ENCODE measurements at regions not wholly inside any gene's neighbourhood (a gene's known extent, or its start where the extent isn't known, plus 50 kb on each side); places are given as distances from the start of the nearest gene placed in this dataset.

- no peak for TF ChIP-seq CTCF (IDR thresholded peaks at IDR 0.05; ENCODE audit: control insufficient read depth, insufficient read depth, low read depth, low read length, missing control alignments)
- no peak overlapping the region for H3K4me3 ChIP-seq (ENCODE audit: control insufficient read depth, low read depth, low read length)
- peak; percentile 66 for DNase-seq (ENCODE audit: low read depth)
Measured at GRCh38 chr17:15121426-15121825, 143.7 kb downstream of the PMP22 start.

GRCh38 chr17:15119968-15120367 lies 145.2 kb downstream of the PMP22 start:
- no peak overlapping the region for H3K4me3 ChIP-seq (ENCODE audit: control insufficient read depth, low read depth, low read length)
- peak; percentile 49 for DNase-seq (ENCODE audit: low read depth)
- TF ChIP-seq CTCF (IDR thresholded peaks at IDR 0.05; ENCODE audit: control insufficient read depth, insufficient read depth, low read depth, low read length, missing control alignments): no peak

- DNase-seq (ENCODE audit: low read depth): no peak
- no peak overlapping the region for H3K4me3 ChIP-seq (ENCODE audit: control insufficient read depth, low read depth, low read length)
- TF ChIP-seq CTCF (IDR thresholded peaks at IDR 0.05; ENCODE audit: control insufficient read depth, insufficient read depth, low read depth, low read length, missing control alignments): no peak
Measured at GRCh38 chr17:15117239-15117638, 147.9 kb downstream of the PMP22 start.

- no peak for DNase-seq (ENCODE audit: low read depth)
- TF ChIP-seq CTCF (IDR thresholded peaks at IDR 0.05; ENCODE audit: control insufficient read depth, insufficient read depth, low read depth, low read length, missing control alignments): no peak
- no peak overlapping the region for H3K4me3 ChIP-seq (ENCODE audit: control insufficient read depth, low read depth, low read length)
Measured at GRCh38 chr17:15112846-15113617, 152.1 kb downstream of the PMP22 start.

- H3K4me3 ChIP-seq (ENCODE audit: control insufficient read depth, low read depth, low read length): no peak overlapping the region
- no peak for DNase-seq (ENCODE audit: low read depth)
- no peak for TF ChIP-seq CTCF (IDR thresholded peaks at IDR 0.05; ENCODE audit: control insufficient read depth, insufficient read depth, low read depth, low read length, missing control alignments)
Measured at GRCh38 chr17:15109608-15110007, 155.5 kb downstream of the PMP22 start.

- DNase-seq (ENCODE audit: low read depth): no peak
- no peak overlapping the region for H3K4me3 ChIP-seq (ENCODE audit: control insufficient read depth, low read depth, low read length)
- no peak for TF ChIP-seq CTCF (IDR thresholded peaks at IDR 0.05; ENCODE audit: control insufficient read depth, insufficient read depth, low read depth, low read length, missing control alignments)
Measured at GRCh38 chr17:15108992-15109391, 156.1 kb downstream of the PMP22 start.
